Brain microvascular endothelial cell (primary cell): ENCODE measurements at regions not wholly inside any gene's neighbourhood (a gene's known extent, or its start where the extent isn't known, plus 50 kb on each side); places are given as distances from the start of the nearest gene placed in this dataset.

Experiments used
- DNase-seq: peaks from one replicate; pipeline ENCODE4 v3.0.0-alpha.2; 2020
- H3K27ac ChIP-seq: fragments of 250-450 bp; sonication (Bioruptor Pico); 2 replicates; pipeline ENCODE4 v1.5.1; 2020; ENCODE audit warnings: mild to moderate bottlenecking, moderate library complexity
- H3K27me3 ChIP-seq: fragments of 250-450 bp; sonication (Bioruptor Pico); replicated peaks from 2 replicates; pipeline ENCODE4 v1.5.1; 2020; ENCODE audit warnings: mild to moderate bottlenecking
- H3K36me3 ChIP-seq: fragments of 250-450 bp; sonication (Bioruptor Pico); replicated peaks from 2 replicates; pipeline ENCODE4 v1.5.1; 2020; ENCODE audit warnings: mild to moderate bottlenecking
- H3K4me3 ChIP-seq: 2 replicates; pipeline ENCODE4 v1.5.1; 2011; ENCODE audit warnings: low read depth, mild to moderate bottlenecking, control low read depth, low read length, moderate library complexity
- CTCF ChIP-seq: IDR thresholded peaks from 2 replicates; pipeline ENCODE4 v1.5.1; 2011; ENCODE audit warnings: low read depth, mild to moderate bottlenecking, moderate library complexity, low read length, control low read depth, inconsistent platforms; ENCODE audit errors: missing control alignments
- in situ Hi-C: cut with HindIII; loops from 2 replicates; pipeline ENCODE4 v1.10.0; 2017; ENCODE audit warnings: low sequenced_read_pairs, low pct_ligation_motif_present

GRCh38 chr9:93864032-93864431 lies 91.1 kb downstream of the BARX1 start:
- Histone ChIP-seq H3K27me3 (peaks cover 9% of the 10 kb centered on the region), H3K36me3 (no peaks in the 10 kb centered on the region), H3K4me3 (no peak overlapping the region), H3K27ac (no peak overlapping the region)
- in situ Hi-C loops, result no loop called here
- TF ChIP-seq CTCF, result no peak
- DNase-seq, result no peak

GRCh38 chr9:93862877-93863545 lies 92.1 kb downstream of the BARX1 start:
- H3K27me3 ChIP-seq, result peaks cover 9% of the 10 kb centered on the region

GRCh38 chr9:93861736-93862358 lies 93.3 kb downstream of the BARX1 start:
- Histone ChIP-seq H3K4me3 (no peak overlapping the region), H3K27me3 (peaks cover 9% of the 10 kb centered on the region), H3K27ac (no peak overlapping the region), H3K36me3 (no peaks in the 10 kb centered on the region)
- TF ChIP-seq CTCF, result no peak
- no peak for DNase-seq
- in situ Hi-C loops, result no loop called here

More at GRCh38 chr9:93862877-93863545, 92.1 kb downstream of the BARX1 start:
- in situ Hi-C loops, result no loop called here
- no peak overlapping the region for H3K4me3 ChIP-seq
- H3K36me3 ChIP-seq, result no peaks in the 10 kb centered on the region
- no peak for TF ChIP-seq CTCF
- DNase-seq, result no peak
- no peak overlapping the region for H3K27ac ChIP-seq

GRCh38 chr9:93860694-93861658 lies 94.2 kb downstream of the BARX1 start:
- H3K27ac ChIP-seq, result no peak overlapping the region
- in situ Hi-C loops, result no loop called here
- no peak for DNase-seq
- H3K4me3 ChIP-seq, result no peak overlapping the region
- peaks cover 9% of the 10 kb centered on the region for H3K27me3 ChIP-seq
- TF ChIP-seq CTCF, result no peak
- H3K36me3 ChIP-seq, result no peaks in the 10 kb centered on the region

- in situ Hi-C loops, result no loop called here
- H3K27me3 ChIP-seq, result peaks cover 11% of the 10 kb centered on the region
Observed at GRCh38 chr9:93859431-93860215, 95.5 kb downstream of the BARX1 start.

More at GRCh38 chr9:93859431-93860215, 95.5 kb downstream of the BARX1 start:
- no peak for DNase-seq
- no peak for TF ChIP-seq CTCF
- Histone ChIP-seq H3K36me3 (no peaks in the 10 kb centered on the region), H3K27ac (no peak overlapping the region), H3K4me3 (no peak overlapping the region)
